Lower leg skin (tissue), 3 donors: ENCODE measurements at regions not wholly inside any gene's neighbourhood (a gene's known extent, or its start where the extent isn't known, plus 50 kb on each side); places are given as distances from the start of the nearest gene placed in this dataset.

Experiments
- CTCF ChIP-seq, 3 donors: fragments of 450-650 bp; IDR thresholded peaks; one replicate each; pipeline ENCODE4 v1.5.1; 2016; ENCODE audit warnings: antibody characterized with exemption in 3 of 3, mild to moderate bottlenecking in 3 of 3, moderate library complexity in 2 of 3
- POLR2A ChIP-seq, 2 donors: fragments of 450-650 bp; IDR thresholded peaks; one replicate each; pipeline ENCODE4 v1.6.1; 2016 to 2017; ENCODE audit warnings: antibody characterized with exemption in 2 of 2, mild to moderate bottlenecking in 1 of 2, moderate library complexity in 1 of 2

GRCh38 chr1:199197695-199198094, 558.9 kb downstream of the PTPRC start:
- TF ChIP-seq CTCF (IDR thresholded peaks at IDR 0.05) (no peak), POLR2A (IDR thresholded peaks at IDR 0.05) (no peak)
